MCF 10A (cell line): ENCODE measurements at regions not wholly inside any gene's neighbourhood (a gene's known extent, or its start where the extent isn't known, plus 50 kb on each side); places are given as distances from the start of the nearest gene placed in this dataset.

Source experiments
- BruUV-seq: library from RNA; stranded (reverse); fragments of 400-500 nt; replicated peaks from 2 replicates; lab custom pipeline; 2021; lab: Mats Ljungman, UMichigan
- CTCF ChIA-PET: fragments of 300-600 bp; sonication (Branson Sonifier 250); formaldehyde crosslinking; extraction: SDS; loops from one replicate; lab custom pipeline; 2021; ENCODE audit warnings: antibody characterized with exemption, inconsistent platforms; lab: Yijun Ruan, JAX
- POLR2A ChIA-PET: fragments of 300-600, 350-650 bp; sonication (Branson Sonifier 250); formaldehyde crosslinking; extraction: SDS; loops from one replicate; lab custom pipeline; 2020; ENCODE audit warnings: antibody characterized with exemption, inconsistent platforms; lab: Yijun Ruan, JAX
- DNase-seq: peaks from one replicate; pipeline ENCODE4 v3.0.0-alpha.2; 2018; ENCODE audit not compliant: unreplicated experiment
- H3K27ac Mint-ChIP-seq: one replicate; pipeline ENCODE4 v1.8.0; 2022; ENCODE audit warnings: mild to moderate bottlenecking, low read depth, mixed read lengths; ENCODE audit not compliant: unreplicated experiment
- H3K27me3 Mint-ChIP-seq: one replicate; pipeline ENCODE4 v1.8.0; 2022; ENCODE audit warnings: mixed read lengths; ENCODE audit not compliant: insufficient read depth, unreplicated experiment
- H3K36me3 Mint-ChIP-seq: one replicate; pipeline ENCODE4 v1.8.0; 2022; ENCODE audit warnings: mild to moderate bottlenecking, moderate library complexity, mixed read lengths; ENCODE audit not compliant: insufficient read depth, unreplicated experiment
- H3K4me1 Mint-ChIP-seq: one replicate; pipeline ENCODE4 v1.8.0; 2022; ENCODE audit warnings: mixed read lengths; ENCODE audit not compliant: insufficient read depth, unreplicated experiment
- H3K4me3 Mint-ChIP-seq: one replicate; pipeline ENCODE4 v1.8.0; 2022; ENCODE audit warnings: mild to moderate bottlenecking, moderate library complexity, mixed read lengths; ENCODE audit not compliant: unreplicated experiment
- H3K9me3 Mint-ChIP-seq: one replicate; pipeline ENCODE4 v1.8.0; 2022; ENCODE audit warnings: mixed read lengths; ENCODE audit not compliant: unreplicated experiment
- CTCF ChIP-seq: fragments of 200-600 bp; IDR thresholded peaks from one replicate; pipeline ENCODE4 v1.8.0; 2022; ENCODE audit warnings: antibody characterized with exemption, mild to moderate bottlenecking; ENCODE audit not compliant: unreplicated experiment
- intact Hi-C: fragments of 100-400 bp; cut with micrococcal nuclease; formaldehyde crosslinking; loops from 2 replicates; pipeline ENCODE4 v1.14.1; 2022

GRCh38 chr16:52721331-52721730 lies 174.4 kb upstream of the TOX3 start:
- ChIA-PET POLR2A (no interaction called here), CTCF (interaction anchor here (0.9 to 1.8 kb wide), 3 partner anchors 8 to 191 kb away, joined by 4 to 7 read pairs (median 5); no protein-coding TSS in a partner anchor)
- H3K4me3 Mint-ChIP-seq, result no peak overlapping the region

DNA sequence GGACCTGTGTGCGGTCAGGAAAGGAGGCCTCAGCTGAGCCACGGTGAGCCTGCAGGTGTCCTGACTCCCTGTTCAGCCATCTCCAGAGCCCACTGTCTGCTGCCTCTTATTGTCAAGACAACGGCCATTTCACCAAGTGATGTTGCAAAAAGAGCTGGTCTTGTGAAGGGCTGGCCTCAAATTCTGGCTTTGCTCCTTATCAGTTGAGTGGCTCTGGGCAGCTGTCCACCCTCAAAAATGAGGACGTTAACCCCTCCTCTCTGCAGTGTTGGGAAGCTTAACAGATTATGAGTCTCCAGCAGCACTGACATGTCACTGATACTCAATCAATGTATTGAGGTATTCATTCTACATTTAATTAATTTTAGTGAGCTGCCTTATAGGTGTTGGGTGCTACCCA lies 171.1 kb upstream of the TOX3 start:
- no peak overlapping the region for H3K27ac Mint-ChIP-seq
- no peak for DNase-seq
- ChIA-PET POLR2A (no interaction called here), CTCF (interaction anchor here (0.6 kb wide), 1 partner anchor 252 kb away, joined by 3 read pairs; no protein-coding TSS in a partner anchor)
- peaks cover 17% of the 10 kb centered on the region for H3K9me3 Mint-ChIP-seq
- intact Hi-C loops, result no loop called here
- H3K36me3 Mint-ChIP-seq, result no peaks in the 10 kb centered on the region
- no TSS peak for BruUV-seq
- no peak for TF ChIP-seq CTCF
- H3K4me3 Mint-ChIP-seq, result no peak overlapping the region
- no peaks in the 10 kb centered on the region for H3K27me3 Mint-ChIP-seq
- H3K4me1 Mint-ChIP-seq, result no peaks in the 10 kb centered on the region

More at GRCh38 chr16:52721331-52721730, 174.4 kb upstream of the TOX3 start:
- DNase-seq, result no peak
- H3K36me3 Mint-ChIP-seq, result peaks cover under 1% of the 10 kb centered on the region
- no peak for TF ChIP-seq CTCF
- H3K27me3 Mint-ChIP-seq, result no peaks in the 10 kb centered on the region
- no TSS peak for BruUV-seq
- H3K4me1 Mint-ChIP-seq, result no peaks in the 10 kb centered on the region
- H3K9me3 Mint-ChIP-seq, result peaks cover 25% of the 10 kb centered on the region
- no peak overlapping the region for H3K27ac Mint-ChIP-seq
- intact Hi-C loops, result no loop called here

DNA sequence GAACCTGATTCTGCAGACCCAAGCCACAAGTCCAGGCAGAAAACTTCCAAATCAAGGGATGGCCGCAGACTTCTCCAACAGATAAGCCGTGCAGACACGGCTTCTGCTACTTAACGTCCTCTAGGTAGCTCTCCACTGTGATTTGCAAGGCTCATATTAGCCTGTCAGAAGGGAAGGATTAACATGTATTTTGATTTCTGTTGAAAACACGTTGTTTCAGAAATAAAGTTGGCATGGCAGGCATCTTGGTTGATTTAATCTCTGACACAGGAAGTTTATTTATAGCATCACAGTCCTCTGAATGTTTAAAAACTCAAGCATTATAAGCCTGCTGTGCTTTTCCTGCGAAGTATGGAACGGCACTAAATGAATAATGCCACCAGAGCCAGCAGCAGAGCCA lies 166.8 kb upstream of the TOX3 start:
- Mint-ChIP-seq H3K36me3 (no peaks in the 10 kb centered on the region), H3K4me1 (no peaks in the 10 kb centered on the region), H3K27ac (no peak overlapping the region), H3K27me3 (no peaks in the 10 kb centered on the region), H3K9me3 (peaks cover 27% of the 10 kb centered on the region), H3K4me3 (no peak overlapping the region)
- POLR2A ChIA-PET, result no interaction called here
- CTCF ChIA-PET, result interaction anchor here (0.6 to 0.8 kb wide), 2 partner anchors 7 to 1404 kb away, joined by 4 to 5 read pairs; no protein-coding TSS in a partner anchor
- intact Hi-C loops, result no loop called here
- TF ChIP-seq CTCF, result no peak
- no TSS peak for BruUV-seq
- no peak for DNase-seq

DNA sequence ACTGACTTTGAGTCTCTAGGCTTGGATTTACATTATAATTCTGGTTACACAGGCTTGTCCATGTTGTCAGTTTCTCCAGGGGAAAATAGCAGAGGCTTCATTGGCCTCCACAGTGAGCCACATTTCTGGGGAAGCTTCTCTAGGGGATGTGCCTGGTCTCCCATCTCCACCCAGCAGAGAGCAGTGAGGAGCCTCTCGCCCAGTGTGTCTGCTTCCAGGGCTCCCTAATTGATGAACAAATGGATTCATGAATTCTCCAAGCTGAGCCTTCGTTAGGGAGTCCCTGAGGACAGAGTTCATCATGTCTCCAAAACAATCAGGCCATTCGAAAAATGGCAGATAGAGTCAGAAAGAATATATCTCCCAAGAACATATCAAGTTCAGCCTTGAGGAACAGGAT lies 162.4 kb upstream of the TOX3 start:
- Mint-ChIP-seq H3K27ac (no peak overlapping the region), H3K27me3 (no peaks in the 10 kb centered on the region), H3K9me3 (peaks cover 16% of the 10 kb centered on the region), H3K4me3 (no peak overlapping the region), H3K4me1 (no peaks in the 10 kb centered on the region), H3K36me3 (no peaks in the 10 kb centered on the region)
- ChIA-PET POLR2A (no interaction called here), CTCF (interaction anchor here (0.7 kb wide), 1 partner anchor 11 kb away, joined by 4 read pairs; no protein-coding TSS in a partner anchor)
- BruUV-seq, result no TSS peak
- intact Hi-C loops, result no loop called here
- TF ChIP-seq CTCF, result no peak
- no peak for DNase-seq
